Psoas muscle (tissue), 7 donors: ENCODE measurements at regions not wholly inside any gene's neighbourhood (a gene's known extent, or its start where the extent isn't known, plus 50 kb on each side); places are given as distances from the start of the nearest gene placed in this dataset.

Source experiments
- ATAC-seq, 4 donors: fragments of 200-7000 bp; cut with Tn5 transposase; one replicate each; pipeline ENCODE4 v1.9.1; 2020; ENCODE audit warnings: moderate library complexity in 3 of 4, mild to moderate bottlenecking in 2 of 4
- DNase-seq, 2 donors: peaks; one replicate each; pipeline ENCODE4 v3.0.0-alpha.2; 2020
- H3K27ac ChIP-seq: fragments of 200-600 bp; one replicate; pipeline ENCODE4 v1.8.0; 2022
- H3K27me3 ChIP-seq, 3 donors: fragments of 200-600 bp in 1 of 3; one replicate each; pipeline versions ENCODE4 v1.6.1 to v1.8.0; 2013 to 2022; ENCODE audit warnings: low read length in 2 of 3, mild to moderate bottlenecking in 2 of 3, moderate library complexity in 1 of 3; ENCODE audit not compliant: insufficient read depth in 3 of 3
- H3K36me3 ChIP-seq, 2 donors: fragments of 200-600 bp in 1 of 2; one replicate each; pipeline versions ENCODE4 v1.6.1 to v1.8.0; 2013 to 2022; ENCODE audit warnings: low read depth in 1 of 2, mild to moderate bottlenecking in 1 of 2, moderate library complexity in 1 of 2; ENCODE audit not compliant: insufficient read depth in 1 of 2
- H3K4me1 ChIP-seq: fragments of 200-600 bp; one replicate; pipeline ENCODE4 v1.8.0; 2022
- H3K4me3 ChIP-seq: fragments of 200-600 bp; one replicate; pipeline ENCODE4 v1.8.0; 2022; ENCODE audit warnings: mild to moderate bottlenecking
- H3K9me3 ChIP-seq: fragments of 200-600 bp; one replicate; pipeline ENCODE4 v1.8.0; 2022
- WGBS, 3 donors: extraction: QIAGEN DNeasy Blood & Tissue Kit; methylation state at CpG; one replicate each; pipeline versions ENCODE4 v1.1.6 to v1.1.7; 2013; 5-methylcytosine and 5-hydroxymethylcytosine counted together
- intact Hi-C, 2 donors: fragments of 100-400 bp; cut with DNase I; formaldehyde crosslinking; loops; one replicate each; pipeline versions ENCODE4 v1.11.0 to v1.14.2; 2022
- TF ChIP-seq, protein P1 (sequence below): fragments of 200-600 bp; IDR thresholded peaks from one replicate; pipeline ENCODE4 v1.8.0; 2022; ENCODE audit warnings: antibody characterized with exemption
- donor health status: healthy with polysubstance abuse.
- donor health status: DM: no; HTN: no; CAD: no; lungs with moderate emphysema.
- donor health status: Bipolar disorder and iron deficiency.
- donor health status: healthy.
- donor health status: DM: yes; HTN: yes; CAD: no.
- donor health status: DM: no; HTN: no; CAD: no.
- donor health status: DM: yes; HTN: yes; CAD: no.

- no peaks in the 10 kb centered on the region for H3K36me3 ChIP-seq
- no peak overlapping the region for H3K4me3 ChIP-seq
- TF ChIP-seq, protein P1, sequence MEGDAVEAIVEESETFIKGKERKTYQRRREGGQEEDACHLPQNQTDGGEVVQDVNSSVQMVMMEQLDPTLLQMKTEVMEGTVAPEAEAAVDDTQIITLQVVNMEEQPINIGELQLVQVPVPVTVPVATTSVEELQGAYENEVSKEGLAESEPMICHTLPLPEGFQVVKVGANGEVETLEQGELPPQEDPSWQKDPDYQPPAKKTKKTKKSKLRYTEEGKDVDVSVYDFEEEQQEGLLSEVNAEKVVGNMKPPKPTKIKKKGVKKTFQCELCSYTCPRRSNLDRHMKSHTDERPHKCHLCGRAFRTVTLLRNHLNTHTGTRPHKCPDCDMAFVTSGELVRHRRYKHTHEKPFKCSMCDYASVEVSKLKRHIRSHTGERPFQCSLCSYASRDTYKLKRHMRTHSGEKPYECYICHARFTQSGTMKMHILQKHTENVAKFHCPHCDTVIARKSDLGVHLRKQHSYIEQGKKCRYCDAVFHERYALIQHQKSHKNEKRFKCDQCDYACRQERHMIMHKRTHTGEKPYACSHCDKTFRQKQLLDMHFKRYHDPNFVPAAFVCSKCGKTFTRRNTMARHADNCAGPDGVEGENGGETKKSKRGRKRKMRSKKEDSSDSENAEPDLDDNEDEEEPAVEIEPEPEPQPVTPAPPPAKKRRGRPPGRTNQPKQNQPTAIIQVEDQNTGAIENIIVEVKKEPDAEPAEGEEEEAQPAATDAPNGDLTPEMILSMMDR, result no peak
- H3K27me3 ChIP-seq, result peaks cover 0 to 2% (median 0%) of the 10 kb centered on the region in 3 donors
- no peaks in the 10 kb centered on the region for H3K9me3 ChIP-seq
- intact Hi-C loops, result no loop called here
- no peak for ATAC-seq
- H3K27ac ChIP-seq, result no peak overlapping the region
- DNase-seq, result no peak
- 54 to 72% (median 65%) methylated on average over 2 of the region's 2 CpGs for WGBS, 3 donors
- no peaks in the 10 kb centered on the region for H3K4me1 ChIP-seq
Observed at GRCh38 chr6:141965016-141965545, 167.6 kb upstream of the GJE1 start.

DNA sequence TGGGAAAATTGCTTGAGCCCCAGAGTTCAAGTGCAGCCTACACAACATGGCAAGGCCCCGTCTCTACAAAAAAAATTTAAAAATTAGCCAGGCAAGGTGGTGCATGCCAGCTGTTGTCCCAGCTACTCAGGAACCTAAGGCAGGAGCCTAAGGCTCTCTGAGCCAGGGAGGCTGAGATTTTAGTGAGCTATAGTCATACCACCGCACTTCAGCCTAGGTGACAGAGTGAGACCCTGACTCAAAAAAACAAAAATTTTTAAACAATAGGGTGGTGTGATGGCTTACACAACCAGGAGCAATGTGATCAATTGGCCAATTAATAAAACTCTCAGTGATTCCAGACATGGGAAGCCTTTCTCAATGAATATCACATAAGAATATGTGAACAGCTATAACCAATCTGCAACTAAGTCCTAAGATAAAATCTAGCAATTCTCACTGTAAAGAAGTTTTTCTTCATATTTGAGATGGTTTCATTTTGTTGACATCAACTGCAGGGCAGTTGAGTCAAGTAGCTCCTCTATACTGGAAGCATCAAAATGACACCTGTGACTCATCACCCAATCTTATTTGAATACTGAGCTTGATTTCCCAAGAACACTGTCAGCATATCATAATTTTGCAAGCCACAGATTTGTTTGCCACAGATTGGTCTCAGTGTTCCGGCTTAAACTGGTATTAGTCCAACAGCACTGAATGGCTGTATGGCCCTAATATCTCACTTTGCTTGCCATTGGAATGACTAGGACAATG is 169.0 kb upstream of the GJE1 start:
- no peaks in the 10 kb centered on the region for H3K36me3 ChIP-seq
- no peak for DNase-seq
- no peaks in the 10 kb centered on the region for H3K9me3 ChIP-seq
- no peaks in the 10 kb centered on the region for H3K4me1 ChIP-seq
- 65 to 84% (median 67%) methylated on average over 3 of the region's 3 CpGs for WGBS, 3 donors
- no peak overlapping the region for H3K27ac ChIP-seq
- TF ChIP-seq, protein P1, result no peak
- H3K27me3 ChIP-seq, result peaks cover 0 to 4% (median 0%) of the 10 kb centered on the region in 3 donors
- intact Hi-C loops, result no loop called here
- H3K4me3 ChIP-seq, result no peak overlapping the region
- no peak for ATAC-seq

- H3K9me3 ChIP-seq, result peaks cover 8% of the 10 kb centered on the region
- TF ChIP-seq, protein P1, result no peak
- H3K4me1 ChIP-seq, result no peaks in the 10 kb centered on the region
- no peak overlapping the region for H3K27ac ChIP-seq
- WGBS, 3 donors, result 71 to 73% (median 72%) methylated on average over 4 of the region's 4 CpGs
- H3K36me3 ChIP-seq, result no peaks in the 10 kb centered on the region
- ATAC-seq (no peak), DNase-seq (no peak)
- H3K4me3 ChIP-seq, result no peak overlapping the region
- peaks cover 0 to 4% (median 0%) of the 10 kb centered on the region in 3 donors for H3K27me3 ChIP-seq
- intact Hi-C loops, result no loop called here
Observed at GRCh38 chr6:141957271-141957670, 175.5 kb upstream of the GJE1 start.

DNA sequence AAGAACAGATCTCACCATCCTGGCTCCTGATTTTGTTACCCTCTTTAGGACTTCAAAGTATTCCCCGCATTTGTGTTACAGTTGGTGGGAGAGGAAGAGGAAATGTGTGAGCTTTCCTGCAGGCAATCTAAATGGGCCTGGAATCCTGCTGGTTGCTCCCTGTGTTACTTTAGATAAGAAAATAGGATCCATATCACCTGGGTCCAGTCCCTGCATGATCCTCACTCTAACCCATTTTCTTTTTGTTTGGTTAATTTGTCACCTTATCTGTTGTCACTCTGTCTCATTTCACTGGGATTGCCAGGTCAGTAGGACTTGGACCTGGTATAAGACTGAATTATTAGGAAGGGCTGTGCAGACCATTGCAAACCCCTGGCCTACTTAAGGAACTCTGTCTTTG is 175.9 kb upstream of the GJE1 start:
- no peak for ATAC-seq
- Histone ChIP-seq H3K4me3 (no peak overlapping the region), H3K27me3 (peaks cover 0 to 4% (median 0%) of the 10 kb centered on the region in 3 donors), H3K27ac (no peak overlapping the region), H3K9me3 (peaks cover 8% of the 10 kb centered on the region), H3K36me3 (no peaks in the 10 kb centered on the region), H3K4me1 (no peaks in the 10 kb centered on the region)
- 77 to 79% (median 78%) methylated on average over 1 of the region's 1 CpG for WGBS, 3 donors
- no peak for DNase-seq
- TF ChIP-seq, protein P1, result no peak
- intact Hi-C loops, result no loop called here
